IMR-90 (cell line): ENCODE measurements at regions not wholly inside any gene's neighbourhood (a gene's known extent, or its start where the extent isn't known, plus 50 kb on each side); places are given as distances from the start of the nearest gene placed in this dataset.

Experiments used
- ATAC-seq: fragments of 200-7000 bp; cut with Tn5 transposase; 2 replicates; pipeline ENCODE4 v1.9.1; 2020; ENCODE audit warnings: low read depth, mild to moderate bottlenecking, moderate library complexity
- BruUV-seq: library from RNA; stranded (reverse); fragments of 400-500 nt; replicated peaks from 2 replicates; lab custom pipeline; 2021; lab: Mats Ljungman, UMichigan
- CTCF ChIA-PET: fragments of 300-600 bp; formaldehyde crosslinking; extraction: SDS; loops from one replicate; lab custom pipeline; 2021; ENCODE audit warnings: antibody characterized with exemption; lab: Yijun Ruan, JAX
- POLR2A ChIA-PET: fragments of 300-600 bp; sonication (Branson Sonifier 250); formaldehyde crosslinking; loops from one replicate; lab custom pipeline; 2022; ENCODE audit warnings: antibody characterized with exemption; ENCODE audit not compliant: unreplicated experiment; lab: Charles Lee
- DNase-seq: peaks from one replicate; pipeline ENCODE4 v3.0.0; 2013
- H2AFZ ChIP-seq: replicated peaks from 2 replicates; pipeline ENCODE3; 2013; ENCODE audit warnings: low read length, mild to moderate bottlenecking; ENCODE audit not compliant: poor library complexity
- H2AK5ac ChIP-seq: 2 replicates; pipeline ENCODE4 v1.6.1; 2013; ENCODE audit warnings: low read depth, low read length, inconsistent platforms
- H2AK9ac ChIP-seq: replicated peaks from 2 replicates; pipeline ENCODE3; 2013; ENCODE audit warnings: mild to moderate bottlenecking, low read depth, low read length, moderate library complexity; ENCODE audit not compliant: poor library complexity
- H2BK120ac ChIP-seq: 2 replicates; pipeline ENCODE4 v1.6.1; 2013; ENCODE audit warnings: low read depth, low read length, inconsistent platforms
- H2BK15ac ChIP-seq: 3 replicates; pipeline ENCODE4 v1.6.1; 2013; ENCODE audit warnings: low read depth, low read length, inconsistent platforms
- H2BK20ac ChIP-seq: 2 replicates; pipeline ENCODE4 v1.6.1; 2013; ENCODE audit warnings: low read depth, mild to moderate bottlenecking, inconsistent platforms, low read length, moderate library complexity
- H2BK5ac ChIP-seq: 2 replicates; pipeline ENCODE4 v1.6.1; 2013; ENCODE audit warnings: mild to moderate bottlenecking, low read depth, low read length, inconsistent platforms; ENCODE audit not compliant: poor library complexity, severe bottlenecking
- H3K14ac ChIP-seq: replicated peaks from 2 replicates; pipeline ENCODE4 v1.6.1; 2013; ENCODE audit warnings: low read depth, low read length, inconsistent platforms
- H3K18ac ChIP-seq: 2 replicates; pipeline ENCODE4 v1.6.1; 2013; ENCODE audit warnings: low read depth, low read length, control low read depth
- H3K23ac ChIP-seq: 2 replicates; pipeline ENCODE4 v1.6.1; 2013; ENCODE audit warnings: low read depth, low read length, inconsistent platforms
- H3K27ac ChIP-seq: 2 replicates; pipeline ENCODE4 v1.5.1; 2013; ENCODE audit warnings: mild to moderate bottlenecking, control low read depth, low read length; ENCODE audit not compliant: insufficient read depth
- H3K27me3 ChIP-seq: 2 replicates; pipeline ENCODE4 v1.6.1; 2013; ENCODE audit warnings: low read length; ENCODE audit not compliant: control insufficient read depth, insufficient read depth
- H3K36me3 ChIP-seq: 2 replicates; pipeline ENCODE4 v1.6.1; 2013; ENCODE audit warnings: low read length, mixed read lengths; ENCODE audit not compliant: control insufficient read depth, insufficient read depth
- H3K4ac ChIP-seq: 2 replicates; pipeline ENCODE4 v1.6.1; 2013; ENCODE audit warnings: low read depth, low read length, inconsistent platforms
- H3K4me1 ChIP-seq: 2 replicates; pipeline ENCODE4 v1.6.1; 2013; ENCODE audit warnings: low read length, mixed read lengths; ENCODE audit not compliant: control insufficient read depth, insufficient read depth
- H3K4me2 ChIP-seq: 2 replicates; pipeline ENCODE4 v1.6.1; 2013; ENCODE audit warnings: low read depth, mild to moderate bottlenecking, control low read depth, low read length, moderate library complexity
- H3K4me3 ChIP-seq: 2 replicates; pipeline ENCODE4 v1.5.1; 2013; ENCODE audit warnings: low read depth, mild to moderate bottlenecking, control low read depth, low read length, moderate library complexity; ENCODE audit not compliant: insufficient read depth
- H3K56ac ChIP-seq: 2 replicates; pipeline ENCODE4 v1.6.1; 2013; ENCODE audit warnings: low read length, inconsistent platforms; ENCODE audit not compliant: insufficient read depth; ENCODE audit errors: extremely low read depth
- H3K79me1 ChIP-seq, 2 experiments: 2 replicates each; pipeline ENCODE4 v1.6.1; 2013; ENCODE audit warnings: low read length in 2 of 2, inconsistent platforms in 1 of 2, low read depth in 1 of 2
- H3K9ac ChIP-seq: 2 replicates; pipeline ENCODE4 v1.6.1; 2013; ENCODE audit warnings: low read depth, low read length, control low read depth
- H3K9me1 ChIP-seq: 2 replicates; pipeline ENCODE4 v1.6.1; 2013; ENCODE audit warnings: low read length, inconsistent platforms; ENCODE audit not compliant: insufficient read depth
- H3K9me3 ChIP-seq: 2 replicates; pipeline ENCODE4 v1.6.1; 2013; ENCODE audit warnings: low read length; ENCODE audit not compliant: control insufficient read depth, insufficient read depth
- H4K20me1 ChIP-seq: 2 replicates; pipeline ENCODE4 v1.6.1; 2013; ENCODE audit warnings: low read length, inconsistent platforms; ENCODE audit not compliant: insufficient read depth
- H4K5ac ChIP-seq: 2 replicates; pipeline ENCODE4 v1.6.1; 2013; ENCODE audit warnings: mild to moderate bottlenecking, low read depth, low read length, control low read depth
- H4K8ac ChIP-seq, 2 experiments: 2 replicates each; pipeline ENCODE4 v1.6.1; 2013; ENCODE audit warnings: low read depth in 2 of 2, low read length in 2 of 2, control low read depth in 1 of 2, inconsistent platforms in 1 of 2
- H4K91ac ChIP-seq: 2 replicates; pipeline ENCODE4 v1.6.1; 2013; ENCODE audit warnings: low read depth, low read length, inconsistent platforms; ENCODE audit not compliant: insufficient read depth
- BHLHE40 ChIP-seq: fragments of 150-350 bp; IDR thresholded peaks from 2 replicates; pipeline ENCODE4 v1.6.1; 2016; ENCODE audit warnings: mild to moderate bottlenecking, low read depth, low read length
- CHD1 ChIP-seq: IDR thresholded peaks from 2 replicates; pipeline ENCODE4 v1.6.1; 2012; ENCODE audit warnings: low read depth, low read length, improper control_type of control experiment
- ELK1 ChIP-seq: fragments of 150-350 bp; IDR thresholded peaks from 2 replicates; pipeline ENCODE4 v1.6.1; 2016; ENCODE audit warnings: low read depth, mild to moderate bottlenecking, low read length, moderate library complexity, borderline replicate concordance
- WGBS, 2 experiments: methylation state at CpG; one replicate each; pipeline versions ENCODE4 v1.1.5 to v1.1.7; 2013; ENCODE audit warnings: missing lambda C conversion rate in 2 of 2; ENCODE audit not compliant: insufficient read length in 1 of 2; ENCODE audit errors: extremely low coverage in 2 of 2; 5-methylcytosine and 5-hydroxymethylcytosine counted together
- dilution Hi-C: fragments of 300-500 bp; cut with HindIII; formaldehyde crosslinking; loops from one replicate; pipeline ENCODE4 v1.14.3; 2018; ENCODE audit warnings: low sequenced_read_pairs; ENCODE audit not compliant: unreplicated experiment
- in situ Hi-C: fragments of 300-500 bp; cut with MboI; formaldehyde crosslinking; loops from 3 replicates; pipeline ENCODE4 v1.14.3; 2019; ENCODE audit warnings: low sequenced_read_pairs, inconsistent platforms, mixed read lengths
- intact Hi-C: fragments of 100-400 bp; cut with micrococcal nuclease; formaldehyde crosslinking; loops from 2 replicates; pipeline ENCODE4 v1.10.0; 2022

- H2AK9ac ChIP-seq, result no peak overlapping the region
- no peak overlapping the region for H2AK5ac ChIP-seq
- H2BK5ac ChIP-seq, result no peak overlapping the region
- H2BK15ac ChIP-seq, result no peak overlapping the region
- H3K23ac ChIP-seq, result no peak overlapping the region
- no peak overlapping the region for H4K91ac ChIP-seq
- no peak overlapping the region for H3K9ac ChIP-seq
- H4K8ac ChIP-seq, result no peak overlapping the region
- no peak overlapping the region for H3K27ac ChIP-seq
- no peaks in the 10 kb centered on the region for H3K79me1 ChIP-seq
- no peaks in the 10 kb centered on the region for H3K27me3 ChIP-seq
- H3K18ac ChIP-seq, result no peak overlapping the region
- no TSS peak for BruUV-seq
- DNase-seq, result no peak
- no CpG with 5 or more reads among the region's 1 CpG for WGBS, 2 experiments
- no peak overlapping the region for H2BK20ac ChIP-seq
- H2AFZ ChIP-seq, result no peak overlapping the region
- no peak overlapping the region for H3K56ac ChIP-seq
- H3K4ac ChIP-seq, result no peak overlapping the region
- H3K9me3 ChIP-seq, result peaks cover 12% of the 10 kb centered on the region
- dilution Hi-C loops (no loop called here), in situ Hi-C loops (no loop called here), intact Hi-C loops (no loop called here)
- no peak overlapping the region for H4K5ac ChIP-seq
- no peaks in the 10 kb centered on the region for H3K36me3 ChIP-seq
- no peaks in the 10 kb centered on the region for H3K9me1 ChIP-seq
- POLR2A ChIA-PET, result no interaction called here
- ATAC-seq, result no peak
- no peaks in the 10 kb centered on the region for H4K20me1 ChIP-seq
- H2BK120ac ChIP-seq, result no peak overlapping the region
- CTCF ChIA-PET, result interaction anchor here (0.6 kb wide), 1 partner anchor 47 kb away, joined by 5 read pairs; no protein-coding TSS in a partner anchor
- TF ChIP-seq ELK1 (no peak), CHD1 (no peak), BHLHE40 (no peak)
- no peak overlapping the region for H3K4me3 ChIP-seq
- no peak overlapping the region for H3K14ac ChIP-seq
- no peak overlapping the region for H3K4me2 ChIP-seq
- no peaks in the 10 kb centered on the region for H3K4me1 ChIP-seq
Observed at GRCh38 chr3:5499404-5499803, 311.9 kb downstream of the EDEM1 start.
